SK-N-SH treated with all-trans-retinoic acid at 6 μM for 48 hours (cell line): ENCODE measurements at regions not wholly inside any gene's neighbourhood (a gene's known extent, or its start where the extent isn't known, plus 50 kb on each side); places are given as distances from the start of the nearest gene placed in this dataset.

Experiments
- ATAC-seq: fragments of 200-7000 bp; cut with Tn5 transposase; 3 replicates; pipeline ENCODE4 v1.9.1; 2020; ENCODE audit warnings: mild to moderate bottlenecking, moderate library complexity
- CSDC2 ChIP-seq: fragments of 250-450 bp; sonication (Bioruptor Pico); IDR thresholded peaks from 2 replicates; pipeline ENCODE4 v1.5.0; 2020; ENCODE audit warnings: mild to moderate bottlenecking, moderate library complexity
- ESRRG ChIP-seq: fragments of 250-450 bp; sonication (Bioruptor Pico); IDR thresholded peaks from 2 replicates; pipeline ENCODE4 v1.6.1; 2021; ENCODE audit warnings: mild to moderate bottlenecking
- ISL1 ChIP-seq: fragments of 250-450 bp; sonication (Bioruptor Pico); IDR thresholded peaks from 2 replicates; pipeline ENCODE4 v2.1.2; 2022; ENCODE audit warnings: mild to moderate bottlenecking, moderate library complexity
- PPARA ChIP-seq: fragments of 250-450 bp; sonication (Bioruptor Pico); IDR thresholded peaks from 2 replicates; pipeline ENCODE4 v1.5.0; 2020; ENCODE audit warnings: mild to moderate bottlenecking, borderline replicate concordance
- RARB ChIP-seq: fragments of 250-450 bp; sonication (Bioruptor Pico); IDR thresholded peaks from 2 replicates; pipeline ENCODE4 v1.8.0; 2021; ENCODE audit warnings: mild to moderate bottlenecking, moderate library complexity
- SNAI2 ChIP-seq: fragments of 250-450 bp; sonication (Bioruptor Pico); IDR thresholded peaks from 2 replicates; pipeline ENCODE4 v1.5.0; 2020; ENCODE audit warnings: mild to moderate bottlenecking, moderate library complexity
- TCF4 ChIP-seq: fragments of 250-450 bp; sonication (Bioruptor Pico); IDR thresholded peaks from 2 replicates; pipeline ENCODE4 v1.8.0; 2021; ENCODE audit warnings: mild to moderate bottlenecking, moderate library complexity, borderline replicate concordance
- TOX ChIP-seq: fragments of 250-450 bp; sonication (Bioruptor Pico); IDR thresholded peaks from 2 replicates; pipeline ENCODE4 v1.8.0; 2021; ENCODE audit warnings: mild to moderate bottlenecking, moderate library complexity, borderline replicate concordance
- ZFP3 ChIP-seq: fragments of 250-450 bp; sonication (Bioruptor Pico); IDR thresholded peaks from 2 replicates; pipeline ENCODE4 v1.5.0; 2020; ENCODE audit warnings: mild to moderate bottlenecking, moderate library complexity
- ZFP30 ChIP-seq: fragments of 450-650 bp; formaldehyde crosslinking; IDR thresholded peaks from 2 replicates; pipeline ENCODE4 v1.5.0; 2022; ENCODE audit warnings: mild to moderate bottlenecking, moderate library complexity
- ZNF565 ChIP-seq: fragments of 450-650 bp; formaldehyde crosslinking; conservative IDR thresholded peaks from 2 replicates; pipeline ENCODE4 v1.5.0; 2020; ENCODE audit warnings: low read depth, mild to moderate bottlenecking, moderate library complexity
- ZNF70 ChIP-seq: fragments of 450-650 bp; formaldehyde crosslinking; IDR thresholded peaks from 2 replicates; pipeline ENCODE4 v1.5.0; 2020; ENCODE audit warnings: mild to moderate bottlenecking, moderate library complexity
- ZNF8 ChIP-seq: fragments of 450-650 bp; formaldehyde crosslinking; IDR thresholded peaks from 2 replicates; pipeline ENCODE4 v1.5.0; 2020; ENCODE audit warnings: mild to moderate bottlenecking, moderate library complexity
- TF ChIP-seq, protein P1 (sequence below): fragments of 250-450 bp; sonication (Bioruptor Pico); IDR thresholded peaks from 2 replicates; pipeline ENCODE4 v1.5.0; 2020; ENCODE audit warnings: mild to moderate bottlenecking, moderate library complexity
- TF ChIP-seq, protein P2 (sequence below): fragments of 250-450 bp; sonication (Bioruptor Pico); IDR thresholded peaks from 2 replicates; pipeline ENCODE4 v1.8.0; 2020; ENCODE audit warnings: mild to moderate bottlenecking, moderate library complexity, borderline replicate concordance
- TF ChIP-seq, protein P3 (sequence below): fragments of 250-450 bp; sonication (Bioruptor Pico); IDR thresholded peaks from 2 replicates; pipeline ENCODE4 v1.5.1; 2020; ENCODE audit warnings: low read depth, mild to moderate bottlenecking, moderate library complexity
- TF ChIP-seq, protein P4 (sequence below): fragments of 250-450 bp; sonication (Bioruptor Pico); IDR thresholded peaks from 2 replicates; pipeline ENCODE4 v1.8.0; 2021; ENCODE audit warnings: low read depth, mild to moderate bottlenecking, moderate library complexity, borderline replicate concordance

DNA sequence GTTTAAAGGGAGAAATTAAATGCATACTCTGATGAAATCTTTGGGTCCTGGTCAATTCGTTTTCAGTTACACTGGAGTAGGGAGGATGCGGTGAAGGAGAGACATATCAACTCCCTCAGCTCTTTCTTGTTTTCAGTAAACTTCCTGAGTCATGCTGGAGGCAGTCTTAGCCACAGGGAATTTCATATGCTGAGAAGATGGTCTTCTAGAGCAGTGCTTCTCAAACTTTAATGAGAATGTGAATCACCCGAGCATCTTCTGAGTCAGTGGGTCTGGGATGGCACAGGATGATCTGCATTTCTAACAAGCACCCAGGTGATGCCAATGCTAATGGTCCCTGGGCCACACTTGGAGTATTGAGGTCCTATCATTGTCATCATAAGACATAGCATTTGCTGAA, 214.5 kb downstream of the KIT start (continued):
- TF ChIP-seq, protein P1, sequence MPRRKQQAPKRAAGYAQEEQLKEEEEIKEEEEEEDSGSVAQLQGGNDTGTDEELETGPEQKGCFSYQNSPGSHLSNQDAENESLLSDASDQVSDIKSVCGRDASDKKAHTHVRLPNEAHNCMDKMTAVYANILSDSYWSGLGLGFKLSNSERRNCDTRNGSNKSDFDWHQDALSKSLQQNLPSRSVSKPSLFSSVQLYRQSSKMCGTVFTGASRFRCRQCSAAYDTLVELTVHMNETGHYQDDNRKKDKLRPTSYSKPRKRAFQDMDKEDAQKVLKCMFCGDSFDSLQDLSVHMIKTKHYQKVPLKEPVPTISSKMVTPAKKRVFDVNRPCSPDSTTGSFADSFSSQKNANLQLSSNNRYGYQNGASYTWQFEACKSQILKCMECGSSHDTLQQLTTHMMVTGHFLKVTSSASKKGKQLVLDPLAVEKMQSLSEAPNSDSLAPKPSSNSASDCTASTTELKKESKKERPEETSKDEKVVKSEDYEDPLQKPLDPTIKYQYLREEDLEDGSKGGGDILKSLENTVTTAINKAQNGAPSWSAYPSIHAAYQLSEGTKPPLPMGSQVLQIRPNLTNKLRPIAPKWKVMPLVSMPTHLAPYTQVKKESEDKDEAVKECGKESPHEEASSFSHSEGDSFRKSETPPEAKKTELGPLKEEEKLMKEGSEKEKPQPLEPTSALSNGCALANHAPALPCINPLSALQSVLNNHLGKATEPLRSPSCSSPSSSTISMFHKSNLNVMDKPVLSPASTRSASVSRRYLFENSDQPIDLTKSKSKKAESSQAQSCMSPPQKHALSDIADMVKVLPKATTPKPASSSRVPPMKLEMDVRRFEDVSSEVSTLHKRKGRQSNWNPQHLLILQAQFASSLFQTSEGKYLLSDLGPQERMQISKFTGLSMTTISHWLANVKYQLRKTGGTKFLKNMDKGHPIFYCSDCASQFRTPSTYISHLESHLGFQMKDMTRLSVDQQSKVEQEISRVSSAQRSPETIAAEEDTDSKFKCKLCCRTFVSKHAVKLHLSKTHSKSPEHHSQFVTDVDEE: no peak
- TF ChIP-seq TCF4 (CRISPR knock-in tag): no peak
- TF ChIP-seq CSDC2 (CRISPR knock-in tag): no peak
- no peak for TF ChIP-seq ESRRG (CRISPR knock-in tag)

DNA sequence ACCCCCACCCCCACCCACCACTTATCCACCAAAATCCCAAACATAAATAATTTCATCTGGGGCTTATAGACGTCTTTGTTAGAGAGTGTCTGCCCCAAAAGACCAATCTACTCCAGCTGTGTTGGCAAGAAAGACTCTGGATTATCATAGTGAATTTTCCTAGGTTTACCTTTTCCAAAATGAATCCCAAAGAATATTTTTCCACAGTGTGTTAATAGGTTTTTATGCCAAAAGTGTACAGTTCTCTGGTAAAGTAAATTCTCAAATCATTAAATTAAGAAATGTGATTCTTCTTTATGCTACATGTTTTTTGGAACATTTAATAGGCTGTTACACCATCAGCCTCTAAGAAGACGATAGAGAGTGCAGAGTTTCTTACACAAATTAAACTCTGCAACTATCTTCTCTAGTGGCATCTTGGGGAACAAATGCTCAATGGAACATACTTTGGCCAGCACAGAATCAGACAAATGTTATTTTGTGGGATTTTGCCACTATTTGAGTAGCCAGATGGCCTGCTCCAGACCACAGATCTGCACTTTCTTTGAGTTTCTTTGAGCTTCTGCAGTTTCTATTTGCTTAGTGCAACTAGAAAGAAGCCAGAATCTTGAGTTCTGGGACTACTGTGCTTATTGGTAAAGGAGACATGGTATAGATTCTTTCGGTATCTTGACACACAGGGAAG, 206.0 kb downstream of the KIT start:
- TF ChIP-seq RARB (CRISPR knock-in tag) (no peak), ZFP3 (CRISPR knock-in tag) (no peak), ZNF565 (CRISPR knock-in tag) (no peak), ESRRG (CRISPR knock-in tag) (no peak)
- TF ChIP-seq, protein P2, sequence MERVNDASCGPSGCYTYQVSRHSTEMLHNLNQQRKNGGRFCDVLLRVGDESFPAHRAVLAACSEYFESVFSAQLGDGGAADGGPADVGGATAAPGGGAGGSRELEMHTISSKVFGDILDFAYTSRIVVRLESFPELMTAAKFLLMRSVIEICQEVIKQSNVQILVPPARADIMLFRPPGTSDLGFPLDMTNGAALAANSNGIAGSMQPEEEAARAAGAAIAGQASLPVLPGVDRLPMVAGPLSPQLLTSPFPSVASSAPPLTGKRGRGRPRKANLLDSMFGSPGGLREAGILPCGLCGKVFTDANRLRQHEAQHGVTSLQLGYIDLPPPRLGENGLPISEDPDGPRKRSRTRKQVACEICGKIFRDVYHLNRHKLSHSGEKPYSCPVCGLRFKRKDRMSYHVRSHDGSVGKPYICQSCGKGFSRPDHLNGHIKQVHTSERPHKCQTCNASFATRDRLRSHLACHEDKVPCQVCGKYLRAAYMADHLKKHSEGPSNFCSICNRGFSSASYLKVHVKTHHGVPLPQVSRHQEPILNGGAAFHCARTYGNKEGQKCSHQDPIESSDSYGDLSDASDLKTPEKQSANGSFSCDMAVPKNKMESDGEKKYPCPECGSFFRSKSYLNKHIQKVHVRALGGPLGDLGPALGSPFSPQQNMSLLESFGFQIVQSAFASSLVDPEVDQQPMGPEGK (CRISPR knock-in tag): no peak
- no peak for ATAC-seq

DNA sequence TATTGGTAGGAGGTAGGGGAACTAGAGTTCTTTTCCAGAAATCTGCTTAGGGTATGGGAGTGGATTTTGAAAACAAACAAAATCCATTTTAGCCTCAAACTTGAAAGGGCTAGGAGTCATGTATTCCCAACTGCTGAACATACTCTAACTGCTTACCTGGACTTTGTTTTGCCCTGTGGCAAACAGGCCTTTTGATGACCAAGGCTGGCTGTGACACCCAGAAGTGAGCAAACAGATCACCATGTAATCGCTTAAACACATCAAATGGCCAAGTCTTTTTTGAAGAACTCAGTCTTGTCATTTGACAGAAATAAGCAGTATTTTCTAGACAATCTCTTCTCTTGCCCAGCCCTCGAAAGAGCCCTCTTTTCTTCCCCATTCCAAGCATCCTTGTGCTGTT, 203.4 kb downstream of the KIT start:
- TF ChIP-seq, protein P3, sequence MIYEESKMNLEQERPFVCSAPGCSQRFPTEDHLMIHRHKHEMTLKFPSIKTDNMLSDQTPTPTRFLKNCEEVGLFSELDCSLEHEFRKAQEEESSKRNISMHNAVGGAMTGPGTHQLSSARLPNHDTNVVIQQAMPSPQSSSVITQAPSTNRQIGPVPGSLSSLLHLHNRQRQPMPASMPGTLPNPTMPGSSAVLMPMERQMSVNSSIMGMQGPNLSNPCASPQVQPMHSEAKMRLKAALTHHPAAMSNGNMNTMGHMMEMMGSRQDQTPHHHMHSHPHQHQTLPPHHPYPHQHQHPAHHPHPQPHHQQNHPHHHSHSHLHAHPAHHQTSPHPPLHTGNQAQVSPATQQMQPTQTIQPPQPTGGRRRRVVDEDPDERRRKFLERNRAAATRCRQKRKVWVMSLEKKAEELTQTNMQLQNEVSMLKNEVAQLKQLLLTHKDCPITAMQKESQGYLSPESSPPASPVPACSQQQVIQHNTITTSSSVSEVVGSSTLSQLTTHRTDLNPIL (CRISPR knock-in tag): no peak
- TF ChIP-seq ZNF8 (CRISPR knock-in tag) (no peak), RARB (CRISPR knock-in tag) (no peak)
- ATAC-seq: no peak

DNA sequence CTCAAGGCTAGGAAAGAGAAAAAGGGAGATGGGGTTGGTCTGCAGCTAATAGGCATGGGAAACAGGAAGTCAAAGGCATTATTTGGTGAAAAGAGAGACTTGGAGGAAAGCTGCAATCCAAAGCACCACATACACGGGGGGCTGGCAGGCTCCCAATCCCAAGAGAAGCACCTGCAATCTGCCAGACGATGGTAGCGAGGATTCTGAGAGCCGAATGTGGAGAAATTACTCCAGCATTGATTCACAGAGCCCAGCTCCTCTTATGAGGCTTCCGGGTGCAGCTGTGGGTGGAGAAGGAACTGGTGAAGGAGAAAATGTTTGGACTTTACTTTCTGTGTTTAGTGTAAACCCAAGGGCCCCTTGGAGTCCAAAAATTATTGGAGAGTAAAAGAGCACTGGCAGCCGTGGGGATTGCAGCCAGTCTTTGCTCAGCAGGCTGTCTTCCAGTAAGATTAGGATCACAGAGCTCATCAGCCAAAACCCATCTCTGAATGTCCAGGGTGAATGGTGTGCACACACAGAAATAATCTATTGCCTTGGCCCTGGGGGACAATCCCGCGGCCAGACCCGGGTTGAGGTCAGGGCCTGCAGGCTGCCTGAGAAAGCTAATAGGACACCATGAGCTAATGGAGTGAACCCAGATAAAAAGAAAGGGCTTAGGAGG, 197.6 kb downstream of the KIT start:
- ATAC-seq: no peak
- no peak for TF ChIP-seq ISL1 (CRISPR knock-in tag)
- no peak for TF ChIP-seq TOX (CRISPR knock-in tag)
- TF ChIP-seq ESRRG (CRISPR knock-in tag): no peak
- TF ChIP-seq PPARA (CRISPR knock-in tag): no peak
- no peak for TF ChIP-seq TCF4 (CRISPR knock-in tag)
- no peak for TF ChIP-seq RARB (CRISPR knock-in tag)
- TF ChIP-seq ZFP3 (CRISPR knock-in tag): no peak
- no peak for TF ChIP-seq SNAI2

DNA sequence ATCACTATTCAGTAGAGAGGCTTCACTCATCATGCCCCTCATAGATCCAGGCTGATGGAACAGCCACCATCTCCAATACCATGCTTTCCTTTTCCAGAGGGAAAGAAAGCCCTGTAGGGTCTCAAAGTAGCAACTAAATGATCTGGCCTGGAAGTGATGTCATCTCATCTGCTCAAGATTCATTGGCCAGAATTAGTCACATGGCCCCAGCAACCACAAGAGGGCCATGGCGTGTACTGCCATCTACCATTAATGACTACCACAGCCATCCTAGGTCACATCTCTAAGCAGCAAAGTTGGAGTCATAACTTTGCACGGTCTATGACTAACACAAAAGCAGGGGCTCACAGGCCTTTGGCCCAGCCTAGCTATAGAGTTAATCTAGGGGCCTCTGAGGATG, 194.8 kb downstream of the KIT start:
- TF ChIP-seq ISL1 (CRISPR knock-in tag) (no peak), ZFP30 (CRISPR knock-in tag) (no peak)
- ATAC-seq: no peak

DNA sequence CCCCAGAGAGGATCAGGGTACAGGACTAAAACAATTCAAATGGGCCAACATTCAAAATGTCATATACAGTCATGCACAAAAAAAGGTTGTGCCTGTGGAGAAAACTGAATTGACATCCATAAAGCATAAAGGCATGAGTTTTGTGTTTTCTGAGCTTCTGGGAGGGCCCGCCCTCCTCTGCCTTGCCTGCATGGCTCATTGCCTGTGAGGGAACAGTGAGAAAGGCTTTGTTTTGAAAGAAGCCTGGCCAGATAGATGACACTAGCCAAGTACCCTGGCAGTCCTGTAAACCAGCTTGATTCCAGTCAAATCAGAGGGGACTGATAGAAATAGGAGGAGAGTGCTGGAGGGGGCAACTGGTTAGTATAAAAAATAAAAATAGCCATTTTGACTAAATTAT, 194.3 kb downstream of the KIT start:
- no peak for ATAC-seq
- TF ChIP-seq, protein P4, sequence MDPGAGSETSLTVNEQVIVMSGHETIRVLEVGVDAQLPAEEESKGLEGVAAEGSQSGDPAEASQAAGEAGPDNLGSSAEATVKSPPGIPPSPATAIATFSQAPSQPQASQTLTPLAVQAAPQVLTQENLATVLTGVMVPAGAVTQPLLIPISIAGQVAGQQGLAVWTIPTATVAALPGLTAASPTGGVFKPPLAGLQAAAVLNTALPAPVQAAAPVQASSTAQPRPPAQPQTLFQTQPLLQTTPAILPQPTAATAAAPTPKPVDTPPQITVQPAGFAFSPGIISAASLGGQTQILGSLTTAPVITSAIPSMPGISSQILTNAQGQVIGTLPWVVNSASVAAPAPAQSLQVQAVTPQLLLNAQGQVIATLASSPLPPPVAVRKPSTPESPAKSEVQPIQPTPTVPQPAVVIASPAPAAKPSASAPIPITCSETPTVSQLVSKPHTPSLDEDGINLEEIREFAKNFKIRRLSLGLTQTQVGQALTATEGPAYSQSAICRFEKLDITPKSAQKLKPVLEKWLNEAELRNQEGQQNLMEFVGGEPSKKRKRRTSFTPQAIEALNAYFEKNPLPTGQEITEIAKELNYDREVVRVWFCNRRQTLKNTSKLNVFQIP (CRISPR knock-in tag): no peak
- TF ChIP-seq ZFP3 (CRISPR knock-in tag) (no peak), SNAI2 (no peak), ZNF70 (no peak)
- TF ChIP-seq, protein P3 (CRISPR knock-in tag): no peak
